ENCODE measurements at regions not wholly inside any gene's neighbourhood (a gene's known extent, or its start where the extent isn't known, plus 50 kb on each side); places are given as distances from the start of the nearest gene placed in this dataset.
"Not testable (repeated sequence)": the region's sequence is repeated elsewhere in the genome, so short reads cannot be mapped to it uniquely, and the experiment has no call there.

- no peak for DNase-seq (ENCODE audit: low read depth in 2 of 2)
Measured at GRCh38 chr4:57333684-57334083, 223.5 kb upstream of the IGFBP7 start.

DNA sequence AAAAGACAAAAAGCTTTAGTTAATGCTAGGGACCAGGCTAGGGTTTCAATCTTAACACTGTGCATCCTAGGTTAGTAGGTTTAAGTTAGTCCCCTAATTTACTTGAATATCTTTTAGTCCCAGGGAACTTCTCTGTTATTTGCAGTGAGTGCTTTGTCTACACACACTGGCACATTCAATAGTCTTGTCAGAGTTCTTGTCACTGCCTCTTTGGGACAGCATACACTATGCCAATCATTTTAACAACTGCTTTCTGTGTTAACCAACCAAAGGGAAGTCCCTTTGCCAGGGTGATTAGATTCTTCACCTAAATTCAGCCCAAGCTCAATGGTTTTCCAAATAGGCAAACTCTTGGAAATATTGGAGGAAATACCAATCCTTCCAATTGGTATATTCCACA is 221.8 kb upstream of the IGFBP7 start:
- no peak for DNase-seq (ENCODE audit: low read depth in 2 of 2)

DNA sequence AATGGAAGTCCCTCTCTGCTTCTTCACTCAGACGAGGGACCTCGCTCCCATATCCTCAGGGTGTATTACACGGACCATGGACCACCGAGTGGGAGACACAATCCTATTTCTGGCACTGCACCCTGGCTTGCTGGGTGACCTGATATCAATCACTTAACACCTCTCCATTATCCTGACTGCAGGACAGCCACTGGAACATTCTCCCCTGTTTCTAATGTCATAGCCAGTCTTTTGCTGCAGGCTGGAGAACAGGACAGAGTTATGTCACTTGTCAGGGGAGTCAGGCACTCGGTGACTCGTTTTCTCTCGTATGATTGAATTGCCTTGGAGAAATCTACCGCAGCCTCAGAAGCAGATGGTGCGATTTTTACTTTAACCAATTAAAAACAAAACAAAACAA is 219.1 kb upstream of the IGFBP7 start:
- no peak for DNase-seq (ENCODE audit: low read depth in 2 of 2)

GRCh38 chr4:57324673-57325307 is 214.6 kb upstream of the IGFBP7 start:
- no peak for DNase-seq (ENCODE audit: low read depth in 2 of 2)

- no peak for DNase-seq (ENCODE audit: low read depth in 2 of 2)
Measured at GRCh38 chr4:57320849-57321248, 210.7 kb upstream of the IGFBP7 start.

GRCh38 chr4:57320217-57320616 is 210.0 kb upstream of the IGFBP7 start:
- no peak for DNase-seq (ENCODE audit: low read depth in 2 of 2)

DNA sequence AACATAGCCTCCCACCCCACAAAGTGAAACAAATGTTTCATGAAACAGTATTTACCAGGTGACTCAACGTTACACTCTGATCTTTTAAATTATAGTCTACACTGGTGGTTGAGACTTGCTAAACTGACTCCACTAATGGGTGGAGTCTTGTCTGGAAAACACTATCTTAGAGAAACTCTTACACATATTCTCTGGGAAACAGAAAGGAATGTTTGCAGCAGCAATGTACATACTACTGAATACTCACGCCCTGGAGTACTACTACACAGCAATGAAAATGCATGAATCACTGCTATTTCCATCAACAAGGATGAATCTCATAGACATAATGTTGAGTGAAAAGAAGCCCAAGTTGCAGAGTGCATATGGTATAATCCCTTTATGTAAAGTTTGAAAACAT is 208.5 kb upstream of the IGFBP7 start:
- no peak for DNase-seq (ENCODE audit: low read depth in 2 of 2)

- DNase-seq (ENCODE audit: low read depth in 2 of 2) = no peak
Measured at GRCh38 chr4:57314636-57315035, 204.5 kb upstream of the IGFBP7 start.

DNA sequence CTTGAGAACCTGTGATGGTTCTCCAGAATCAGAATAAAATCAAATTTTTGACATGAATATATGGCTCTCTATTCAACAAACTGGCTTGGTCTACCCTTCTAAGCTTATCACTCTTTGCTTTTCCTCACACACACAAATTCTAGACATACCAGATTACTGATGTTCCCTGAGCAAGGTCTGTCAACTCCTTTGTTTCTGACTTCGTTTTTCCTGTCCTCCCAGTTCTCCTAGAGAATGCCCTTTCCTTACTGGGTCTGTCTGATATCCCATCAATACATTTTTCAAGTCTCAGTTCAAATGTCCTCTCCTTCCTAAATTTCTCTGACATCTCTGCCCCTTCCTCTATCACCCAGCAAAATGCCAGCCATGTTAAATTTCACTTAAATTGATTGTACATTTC is 202.1 kb upstream of the IGFBP7 start:
- DNase-seq (ENCODE audit: low read depth in 2 of 2) = no peak

DNA sequence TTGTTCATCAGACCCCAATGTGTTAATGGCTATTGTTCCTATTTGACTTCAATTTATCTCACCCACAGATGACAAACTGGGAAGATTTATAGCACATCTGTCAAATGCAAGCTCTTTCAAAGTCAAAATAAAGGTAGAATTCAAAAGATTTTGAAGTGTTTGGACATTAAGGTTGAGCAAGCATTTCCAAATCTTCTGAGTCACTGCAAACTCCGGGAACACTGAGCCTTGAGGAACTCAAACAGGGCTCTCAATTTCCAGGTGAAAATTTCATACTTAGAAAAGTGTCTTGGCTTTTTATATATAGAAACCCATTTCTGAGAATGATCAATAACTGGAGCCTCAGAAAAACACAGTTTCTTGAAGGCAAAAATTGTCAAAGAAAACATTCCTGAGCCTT is 199.5 kb upstream of the IGFBP7 start:
- DNase-seq (ENCODE audit: low read depth in 2 of 2) = no peak

DNA sequence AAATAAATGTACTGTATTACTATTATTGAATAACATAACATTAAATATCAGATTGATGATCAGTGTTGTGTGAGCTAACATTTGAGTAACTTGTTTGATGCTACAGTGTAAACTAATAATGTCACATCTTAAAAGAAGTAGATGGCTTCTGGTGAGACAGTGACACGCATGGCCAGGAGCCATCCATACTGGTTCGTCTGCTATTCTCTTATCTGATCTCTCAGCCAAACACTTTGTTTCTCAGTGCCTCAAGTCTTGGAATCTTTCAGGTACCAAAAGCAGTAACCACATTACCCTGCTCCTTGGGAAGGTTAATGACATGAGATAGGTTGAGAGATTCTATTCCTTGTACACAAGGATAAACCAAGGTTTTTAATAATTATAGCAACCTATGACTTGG is 198.1 kb upstream of the IGFBP7 start:
- DNase-seq (ENCODE audit: low read depth in 2 of 2) = no peak

DNA sequence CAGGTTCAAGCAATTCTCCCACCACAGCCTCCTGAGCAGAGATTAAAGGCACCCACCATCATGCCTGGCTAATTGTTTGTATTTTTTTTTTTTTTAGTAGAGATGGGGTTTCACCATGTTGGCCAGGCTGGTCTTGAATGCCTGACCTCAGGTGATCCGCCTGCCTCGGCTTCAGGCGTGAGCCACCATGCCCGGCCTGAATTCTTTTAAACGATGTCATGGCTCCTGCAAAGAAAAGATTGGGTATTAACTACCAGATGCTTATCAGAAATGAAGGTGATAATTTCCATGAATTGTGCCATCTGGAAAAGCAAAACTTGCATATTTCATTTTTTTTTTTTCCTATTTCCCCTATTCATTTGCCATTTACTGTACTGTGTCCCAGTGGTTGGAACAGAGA is 195.7 kb upstream of the IGFBP7 start:
- no peak for DNase-seq (ENCODE audit: low read depth in 2 of 2)

DNA sequence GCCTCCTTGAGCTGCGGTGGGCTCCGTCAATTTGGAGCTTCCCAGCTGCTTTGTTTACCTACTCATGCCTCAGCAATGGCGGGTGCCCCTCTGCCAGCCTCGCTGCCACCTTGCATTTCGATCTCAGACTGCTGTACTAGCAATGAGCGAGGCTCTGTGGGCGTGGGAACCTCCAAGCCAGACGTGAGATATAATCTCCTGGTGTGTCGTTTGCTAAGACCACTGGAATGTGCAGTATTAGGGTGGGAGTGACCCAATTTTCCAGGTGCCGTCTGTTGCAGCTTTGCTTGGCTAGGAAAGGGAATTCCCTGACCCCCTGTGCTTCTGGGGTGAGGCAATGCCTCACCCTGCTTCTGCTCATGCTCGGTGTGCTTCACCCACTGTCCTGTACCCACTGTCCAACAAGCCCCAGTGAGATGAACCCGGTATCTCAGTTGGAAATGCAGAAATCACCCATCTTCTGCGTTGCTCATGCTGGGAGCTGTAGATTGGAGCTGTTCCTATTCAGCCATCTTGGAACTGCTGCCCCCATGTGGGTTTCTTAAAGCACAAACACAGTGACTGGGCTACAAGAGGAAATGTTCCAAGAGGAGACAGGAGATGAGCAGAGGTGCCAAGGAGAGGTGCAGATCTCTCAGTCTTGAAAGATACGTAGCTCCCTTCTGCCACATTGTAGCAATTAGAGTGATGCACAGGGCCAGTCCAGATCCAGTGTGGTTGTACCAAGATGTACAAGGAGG is 193.0 kb upstream of the IGFBP7 start:
- DNase-seq (ENCODE audit: low read depth in 2 of 2) = no peak

DNA sequence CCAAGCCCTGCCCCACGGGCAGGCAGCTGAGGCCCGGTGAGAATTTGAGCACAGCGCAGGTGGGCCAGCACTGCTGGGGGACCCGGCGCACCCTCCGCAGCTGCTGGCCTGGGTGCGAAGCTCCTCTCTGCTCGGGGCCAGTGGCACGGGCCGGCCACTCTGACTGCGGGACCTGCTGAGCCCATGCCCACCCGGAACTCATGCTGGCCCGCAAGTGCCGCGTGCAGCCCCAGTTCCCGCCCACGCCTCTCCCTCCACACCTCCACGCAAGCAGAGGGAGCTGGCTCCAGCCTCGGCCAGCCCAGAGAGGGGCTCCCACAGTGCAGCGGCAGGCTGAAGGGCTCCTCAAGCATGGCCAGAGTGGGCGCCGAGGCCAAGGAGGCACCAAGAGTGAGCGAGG is 190.1 kb upstream of the IGFBP7 start:
- DNase-seq (ENCODE audit: low read depth in 2 of 2) = not testable (repeated sequence)

- no peak for DNase-seq (ENCODE audit: low read depth in 2 of 2)
Measured at GRCh38 chr4:57291911-57292310, 181.7 kb upstream of the IGFBP7 start.

DNA sequence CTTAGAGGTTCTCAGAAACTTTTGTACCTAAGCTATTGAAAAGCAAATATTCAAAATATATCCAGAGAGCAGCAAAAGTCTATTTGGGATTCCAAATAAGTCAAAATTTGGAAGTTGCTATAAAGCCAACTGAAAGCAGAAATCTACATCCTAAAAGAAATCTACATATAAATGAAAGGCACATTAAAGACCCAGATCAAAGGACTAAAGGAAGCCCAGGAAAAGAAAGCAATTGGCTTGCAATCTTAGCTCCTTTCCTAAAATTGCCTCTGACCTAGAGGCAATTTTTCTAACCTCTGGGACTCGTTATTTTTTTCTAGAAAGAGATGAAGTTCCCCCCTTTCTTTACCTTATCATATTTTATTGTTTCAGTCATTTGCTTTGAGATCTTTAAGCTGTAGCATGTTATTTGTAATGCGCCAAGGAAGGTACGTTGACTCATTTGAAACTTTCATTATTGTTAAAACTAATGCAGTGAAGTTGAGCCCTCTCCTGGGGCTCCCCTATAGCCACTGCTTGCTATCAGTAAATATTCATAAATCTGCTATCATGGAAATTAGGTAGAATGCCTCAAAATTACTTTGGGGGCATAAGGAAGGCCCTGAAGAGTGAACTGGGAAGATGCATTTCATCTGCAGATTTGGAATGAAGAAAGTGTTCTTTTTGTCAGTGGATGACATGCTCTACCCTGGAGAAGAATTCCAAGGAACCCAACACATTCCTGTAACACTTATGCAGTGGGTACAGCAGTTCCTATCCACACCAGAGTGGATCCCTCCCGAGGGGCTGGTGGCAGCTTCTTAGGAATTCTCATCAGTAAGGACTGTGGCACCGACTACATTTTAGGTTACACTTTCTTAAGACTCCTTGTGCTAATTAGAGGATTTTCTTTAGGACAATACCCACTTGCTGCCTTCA is 177.8 kb upstream of the IGFBP7 start:
- DNase-seq (ENCODE audit: low read depth in 2 of 2) = no peak

DNA sequence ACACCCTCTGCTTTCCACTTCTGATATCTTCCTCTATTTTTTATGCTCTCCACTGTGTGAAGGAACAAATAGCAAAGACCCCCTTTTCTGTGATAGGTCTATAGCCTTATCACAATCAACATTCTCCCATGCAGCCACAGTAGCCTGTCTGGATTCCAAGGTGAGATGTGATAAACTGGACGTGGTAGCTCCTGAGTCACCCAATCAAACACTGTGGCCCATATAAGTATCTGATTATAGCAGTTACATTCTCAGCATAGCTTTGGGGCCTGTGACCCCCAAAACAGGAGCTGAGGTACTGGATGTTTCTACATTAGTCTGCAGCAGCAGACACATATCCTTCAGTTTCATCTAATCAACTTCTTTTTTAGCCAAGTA is 172.7 kb upstream of the IGFBP7 start:
- no peak for DNase-seq (ENCODE audit: low read depth in 2 of 2)

DNA sequence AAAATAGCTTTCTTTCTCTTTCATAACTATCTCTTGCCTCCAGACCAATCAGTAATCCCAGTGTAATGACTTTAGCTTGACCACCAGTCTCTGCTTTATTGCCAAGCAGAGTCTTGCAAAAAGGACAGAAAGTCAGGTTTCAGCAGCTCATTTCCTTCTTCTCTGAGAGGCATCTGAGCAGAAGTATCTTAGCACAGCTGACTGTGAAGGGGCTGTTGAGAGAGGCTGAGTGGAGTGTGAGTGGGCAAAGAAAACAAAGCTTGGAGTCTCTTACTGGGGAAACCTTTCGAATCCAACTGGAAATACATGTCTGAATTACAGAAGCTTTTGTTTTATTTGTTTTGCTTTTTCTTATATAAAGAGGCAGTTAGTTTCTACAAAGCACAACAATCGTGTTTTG is 170.3 kb upstream of the IGFBP7 start:
- no peak for DNase-seq (ENCODE audit: low read depth in 2 of 2)

DNA sequence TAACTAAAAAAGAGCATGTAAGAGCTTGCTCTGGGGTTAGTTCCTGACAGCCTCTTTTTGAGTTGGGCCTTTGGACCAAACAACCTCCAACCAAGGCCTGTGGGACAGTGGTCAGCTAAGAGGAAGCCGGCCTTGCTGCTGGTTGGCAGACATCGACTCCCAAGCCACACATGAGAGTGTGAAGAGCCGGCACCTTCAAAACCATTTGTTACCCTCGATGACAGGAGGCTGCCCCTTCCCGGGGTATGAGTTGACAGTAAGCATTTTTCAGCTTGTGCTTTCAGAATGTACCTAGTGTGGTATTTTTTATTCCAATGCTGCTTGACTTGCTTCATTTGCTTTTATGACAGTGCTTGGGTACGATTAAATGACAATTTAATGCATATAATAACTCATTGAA is 168.6 kb upstream of the IGFBP7 start:
- DNase-seq (ENCODE audit: low read depth in 2 of 2) = no peak

- no peak for DNase-seq (ENCODE audit: low read depth in 2 of 2)
Measured at GRCh38 chr4:57274082-57274481, 163.9 kb upstream of the IGFBP7 start.

DNA sequence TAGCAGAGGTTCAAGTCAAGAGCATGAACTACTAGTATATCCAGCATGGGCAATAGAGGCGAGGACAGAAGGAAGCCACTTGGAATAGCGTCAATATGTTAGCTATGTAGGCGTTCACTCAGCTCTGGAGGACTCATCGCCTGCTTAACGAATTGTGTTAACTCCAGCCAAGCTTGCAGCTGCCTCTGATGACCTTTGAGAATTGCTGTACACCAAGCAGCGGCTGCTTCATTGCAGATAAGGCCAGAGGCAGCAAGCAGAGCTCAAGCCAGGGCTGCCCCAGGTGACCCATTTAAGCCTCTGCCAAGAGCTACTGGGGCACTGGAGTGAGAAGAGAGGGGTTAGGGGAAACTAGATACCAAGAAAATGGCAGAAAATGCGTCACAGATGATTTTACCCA is 160.2 kb upstream of the IGFBP7 start:
- no peak for DNase-seq (ENCODE audit: low read depth in 2 of 2)

- no peak for DNase-seq (ENCODE audit: low read depth in 2 of 2)
Measured at GRCh38 chr4:57265831-57266582, 155.8 kb upstream of the IGFBP7 start.

All from stimulated activated CD8-positive, alpha-beta memory T cell treated with anti-CD3 and anti-CD28 coated beads, Interleukin-15, amount 100 ng/mL, for 48 hours (primary cell).